ENCODE measurements at regions not wholly inside any gene's neighbourhood (a gene's known extent, or its start where the extent isn't known, plus 50 kb on each side); places are given as distances from the start of the nearest gene placed in this dataset.

DNA sequence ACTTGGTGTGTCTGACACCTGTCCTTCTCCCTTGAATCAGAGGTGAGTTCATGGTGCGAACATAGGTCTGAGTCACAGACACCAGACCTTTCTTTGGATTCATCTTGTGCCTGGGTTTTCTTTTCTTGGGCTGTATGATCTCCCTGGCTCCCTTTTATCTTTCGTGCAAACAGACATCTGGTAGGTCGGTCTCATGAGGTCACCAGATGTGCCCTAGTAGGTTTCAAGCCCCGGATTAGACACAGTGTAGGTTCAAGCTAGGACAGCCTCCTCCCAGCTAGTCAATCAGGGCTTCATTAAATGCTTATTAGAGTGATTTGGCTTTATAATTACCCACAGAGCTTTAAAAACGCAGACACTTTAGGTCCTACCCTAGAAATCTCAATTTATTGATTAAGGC lies 106.0 kb upstream of the MYO10 start:
- Histone ChIP-seq H3K4me1 (ENCODE audit: low read depth, poor library complexity, severe bottlenecking) (peaks cover 14% of the 10 kb centered on the region), H3K79me2 (ENCODE audit: insufficient read depth, low read depth) (no peaks in the 10 kb centered on the region), H3K4me2 (no peak overlapping the region), H3K27ac (no peak overlapping the region), H3K36me3 (ENCODE audit: insufficient read depth) (no peaks in the 10 kb centered on the region), H4K20me1 (ENCODE audit: insufficient read depth) (no peaks in the 10 kb centered on the region), H3K4me3 (IDR thresholded peaks at IDR 0.05; ENCODE audit: insufficient read depth, low read depth, low read length) (no peak overlapping the region), H3K27me3 (ENCODE audit: insufficient read depth, low read depth) (no peaks in the 10 kb centered on the region), H2AFZ (ENCODE audit: low read depth) (no peak overlapping the region), H3K9ac (no peak overlapping the region)
- TF ChIP-seq, protein P1, sequence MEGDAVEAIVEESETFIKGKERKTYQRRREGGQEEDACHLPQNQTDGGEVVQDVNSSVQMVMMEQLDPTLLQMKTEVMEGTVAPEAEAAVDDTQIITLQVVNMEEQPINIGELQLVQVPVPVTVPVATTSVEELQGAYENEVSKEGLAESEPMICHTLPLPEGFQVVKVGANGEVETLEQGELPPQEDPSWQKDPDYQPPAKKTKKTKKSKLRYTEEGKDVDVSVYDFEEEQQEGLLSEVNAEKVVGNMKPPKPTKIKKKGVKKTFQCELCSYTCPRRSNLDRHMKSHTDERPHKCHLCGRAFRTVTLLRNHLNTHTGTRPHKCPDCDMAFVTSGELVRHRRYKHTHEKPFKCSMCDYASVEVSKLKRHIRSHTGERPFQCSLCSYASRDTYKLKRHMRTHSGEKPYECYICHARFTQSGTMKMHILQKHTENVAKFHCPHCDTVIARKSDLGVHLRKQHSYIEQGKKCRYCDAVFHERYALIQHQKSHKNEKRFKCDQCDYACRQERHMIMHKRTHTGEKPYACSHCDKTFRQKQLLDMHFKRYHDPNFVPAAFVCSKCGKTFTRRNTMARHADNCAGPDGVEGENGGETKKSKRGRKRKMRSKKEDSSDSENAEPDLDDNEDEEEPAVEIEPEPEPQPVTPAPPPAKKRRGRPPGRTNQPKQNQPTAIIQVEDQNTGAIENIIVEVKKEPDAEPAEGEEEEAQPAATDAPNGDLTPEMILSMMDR (conservative IDR thresholded peaks at IDR 0.05; ENCODE audit: low read depth, low read length) = no peak

DNA sequence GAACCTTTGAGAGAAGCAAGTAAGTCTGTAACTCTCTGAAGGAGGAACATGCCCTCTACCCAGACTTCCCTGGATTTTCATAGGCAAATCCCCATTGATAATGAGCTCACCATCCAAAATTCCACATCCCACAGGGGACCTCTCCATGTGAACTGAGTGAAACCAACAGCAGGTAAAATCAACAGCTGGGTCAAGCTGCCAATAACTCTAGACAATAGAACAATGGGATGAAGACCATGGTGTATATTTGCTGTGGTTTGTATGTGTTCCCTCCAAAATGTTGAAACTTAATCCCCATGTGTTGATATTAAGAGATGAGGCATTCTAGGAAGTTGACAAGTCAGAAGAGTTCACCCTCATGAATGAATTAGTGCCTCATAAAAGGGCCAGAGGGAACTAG lies 110.2 kb upstream of the MYO10 start:
- TF ChIP-seq, protein P1 (conservative IDR thresholded peaks at IDR 0.05; ENCODE audit: low read depth, low read length) = no peak
- Histone ChIP-seq H3K9ac (no peak overlapping the region), H3K4me2 (no peak overlapping the region)

DNA sequence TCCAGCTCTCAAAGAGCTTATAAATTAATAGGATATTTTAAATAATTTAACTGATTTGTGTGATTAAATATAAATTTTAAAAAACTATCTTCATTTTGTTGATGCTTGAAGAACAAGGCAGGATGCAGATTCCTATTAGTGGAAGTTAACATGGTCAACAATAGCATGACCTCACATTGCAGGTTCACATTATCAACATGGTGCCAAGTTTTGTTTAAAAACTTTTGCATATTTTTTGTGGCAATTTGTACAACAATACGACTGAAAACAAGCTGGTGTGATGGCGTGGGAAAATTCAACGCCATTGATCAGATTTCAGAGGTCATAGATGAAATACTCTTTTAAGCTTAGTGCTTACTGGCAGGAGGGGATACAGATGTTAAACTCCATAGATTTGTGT lies 114.1 kb upstream of the MYO10 start:
- Histone ChIP-seq H3K4me3 (IDR thresholded peaks at IDR 0.05; ENCODE audit: insufficient read depth, low read depth, low read length) (no peak overlapping the region), H3K27me3 (ENCODE audit: insufficient read depth, low read depth) (no peaks in the 10 kb centered on the region), H3K27ac (no peak overlapping the region), H2AFZ (ENCODE audit: low read depth) (no peak overlapping the region), H3K9ac (no peak overlapping the region), H3K36me3 (ENCODE audit: insufficient read depth) (no peaks in the 10 kb centered on the region), H4K20me1 (ENCODE audit: insufficient read depth) (no peaks in the 10 kb centered on the region), H3K4me1 (ENCODE audit: low read depth, poor library complexity, severe bottlenecking) (no peaks in the 10 kb centered on the region), H3K79me2 (ENCODE audit: insufficient read depth, low read depth) (no peaks in the 10 kb centered on the region), H3K4me2 (no peak overlapping the region)
- TF ChIP-seq, protein P1 (conservative IDR thresholded peaks at IDR 0.05; ENCODE audit: low read depth, low read length) = no peak

More for the DNA sequence above, 110.2 kb upstream of the MYO10 start:
- Histone ChIP-seq H2AFZ (ENCODE audit: low read depth) (no peak overlapping the region), H3K4me3 (IDR thresholded peaks at IDR 0.05; ENCODE audit: insufficient read depth, low read depth, low read length) (no peak overlapping the region), H3K36me3 (ENCODE audit: insufficient read depth) (no peaks in the 10 kb centered on the region), H3K27ac (no peak overlapping the region), H3K4me1 (ENCODE audit: low read depth, poor library complexity, severe bottlenecking) (no peaks in the 10 kb centered on the region), H3K27me3 (ENCODE audit: insufficient read depth, low read depth) (no peaks in the 10 kb centered on the region), H4K20me1 (ENCODE audit: insufficient read depth) (no peaks in the 10 kb centered on the region), H3K79me2 (ENCODE audit: insufficient read depth, low read depth) (no peaks in the 10 kb centered on the region)

DNA sequence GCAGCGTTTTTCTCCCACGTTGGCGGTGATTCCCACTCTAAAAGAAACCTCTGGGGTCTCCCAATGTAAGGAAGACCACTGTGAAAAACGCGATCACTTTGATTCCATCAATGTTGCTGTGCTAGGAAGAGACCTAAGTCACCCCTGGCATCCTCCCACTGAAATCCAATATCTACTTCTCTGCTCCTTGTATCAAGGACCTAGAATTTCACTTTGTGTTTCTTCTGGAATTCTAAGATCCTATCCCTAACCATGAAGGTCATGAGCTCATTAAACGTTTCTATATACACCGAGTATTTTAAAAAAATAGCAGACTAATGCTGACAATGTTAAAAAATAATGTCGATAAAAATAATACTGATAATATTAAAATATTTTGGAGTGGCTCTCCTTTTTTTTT lies 118.8 kb upstream of the MYO10 start:
- Histone ChIP-seq H2AFZ (ENCODE audit: low read depth) (no peak overlapping the region), H3K27me3 (ENCODE audit: insufficient read depth, low read depth) (no peaks in the 10 kb centered on the region), H3K4me1 (ENCODE audit: low read depth, poor library complexity, severe bottlenecking) (no peaks in the 10 kb centered on the region), H3K27ac (no peak overlapping the region), H3K36me3 (ENCODE audit: insufficient read depth) (no peaks in the 10 kb centered on the region), H3K4me3 (IDR thresholded peaks at IDR 0.05; ENCODE audit: insufficient read depth, low read depth, low read length) (no peak overlapping the region), H3K4me2 (no peak overlapping the region), H4K20me1 (ENCODE audit: insufficient read depth) (no peaks in the 10 kb centered on the region), H3K79me2 (ENCODE audit: insufficient read depth, low read depth) (no peaks in the 10 kb centered on the region), H3K9ac (no peak overlapping the region)
- TF ChIP-seq, protein P1 (conservative IDR thresholded peaks at IDR 0.05; ENCODE audit: low read depth, low read length) = no peak
